ENCODE measurements at regions not wholly inside any gene's neighbourhood (a gene's known extent, or its start where the extent isn't known, plus 50 kb on each side); places are given as distances from the start of the nearest gene placed in this dataset.
A peak's percentile ranks its signal among the peaks of the same experiment; 100 is the strongest.

DNA sequence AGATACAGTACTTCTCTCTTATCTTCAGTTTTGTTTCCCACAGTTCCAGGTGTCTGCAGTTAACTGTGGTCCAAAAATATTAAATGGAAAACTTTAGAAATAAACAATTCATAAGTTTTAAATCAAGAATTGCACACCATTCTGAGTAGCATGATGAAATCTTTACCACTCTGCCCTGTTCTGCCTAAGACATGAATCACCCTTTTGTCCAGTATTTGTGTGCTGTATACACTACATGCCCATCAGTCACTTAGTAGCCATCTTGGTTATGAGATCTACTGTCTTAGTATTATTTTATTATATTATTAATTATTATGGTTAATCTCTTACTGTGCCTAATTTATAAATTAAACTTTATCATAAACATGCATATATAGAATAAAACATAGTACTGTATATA lies 279.0 kb downstream of the OGFRL1 start:
- H3K4ac ChIP-seq (ENCODE audit: low read depth, low read length): no peak overlapping the region
- no peak overlapping the region for H3K27ac ChIP-seq (ENCODE audit: low read depth, low read length)
- H3K4me3 ChIP-seq (ENCODE audit: low read depth, low read length): no peak overlapping the region
- no peak overlapping the region for H4K91ac ChIP-seq (ENCODE audit: low read depth, low read length)
- H2BK12ac ChIP-seq (ENCODE audit: low read length): no peak overlapping the region
- H3K9ac ChIP-seq (ENCODE audit: low read length): no peak overlapping the region
- H2AK5ac ChIP-seq (ENCODE audit: low read length): no peak overlapping the region
- H3K79me1 ChIP-seq (ENCODE audit: low read length): no peaks in the 10 kb centered on the region
- no peak overlapping the region for H2BK120ac ChIP-seq (ENCODE audit: insufficient read depth, low read length, poor library complexity)
- no peak for DNase-seq
- H4K8ac ChIP-seq (ENCODE audit: low read depth, low read length): no peak overlapping the region
- H3K36me3 ChIP-seq (ENCODE audit: control insufficient read depth in 1 of 2, insufficient read depth in 2 of 2, low read length in 2 of 2): no peaks in the 10 kb centered on the region
- no peaks in the 10 kb centered on the region for H3K4me1 ChIP-seq (ENCODE audit: control insufficient read depth in 1 of 2, insufficient read depth in 2 of 2, low read length in 2 of 2)
- no peaks in the 10 kb centered on the region for H3K9me3 ChIP-seq (ENCODE audit: insufficient read depth, low read depth, low read length)
- H3K23ac ChIP-seq (ENCODE audit: low read length): no peak overlapping the region
- H3K4me2 ChIP-seq (ENCODE audit: low read length): no peak overlapping the region
- no peaks in the 10 kb centered on the region for H3K79me2 ChIP-seq (ENCODE audit: control insufficient read depth, insufficient read depth, low read length, poor library complexity)
- H2BK5ac ChIP-seq (ENCODE audit: low read depth, low read length, poor library complexity): no peak overlapping the region
- no peak overlapping the region for H3K14ac ChIP-seq (ENCODE audit: low read length)
- no peak overlapping the region for H4K12ac ChIP-seq (ENCODE audit: low read depth, low read length)
- H3K27me3 ChIP-seq (ENCODE audit: insufficient read depth, low read length): no peaks in the 10 kb centered on the region
- H2AFZ ChIP-seq (ENCODE audit: insufficient read depth, low read length, poor library complexity): no peak overlapping the region
- H3K18ac ChIP-seq (ENCODE audit: low read length): no peak overlapping the region

DNA sequence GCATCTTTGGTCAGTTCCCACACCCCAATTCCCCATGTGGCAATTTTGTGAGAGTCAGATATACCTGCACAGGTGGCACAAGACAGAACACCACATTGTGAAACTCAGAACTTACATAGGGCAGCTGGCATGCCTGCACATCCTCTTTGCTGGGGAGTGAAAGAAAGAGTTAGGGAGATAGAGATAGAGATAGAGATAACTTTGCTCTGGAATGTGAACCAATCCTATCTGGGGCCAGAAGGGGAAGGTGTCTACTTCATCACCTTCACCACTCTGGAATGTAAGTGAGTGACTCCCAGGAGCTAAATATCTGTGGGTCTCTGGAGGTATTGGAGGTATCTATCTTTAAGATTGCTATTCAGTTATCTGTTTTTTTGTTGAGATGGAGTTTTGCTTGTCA lies 289.2 kb downstream of the OGFRL1 start:
- no peak overlapping the region for H2BK5ac ChIP-seq (ENCODE audit: low read depth, low read length, poor library complexity)
- H3K27ac ChIP-seq (ENCODE audit: low read depth, low read length): no peak overlapping the region
- H3K23ac ChIP-seq (ENCODE audit: low read length): no peak overlapping the region
- no peaks in the 10 kb centered on the region for H3K79me2 ChIP-seq (ENCODE audit: control insufficient read depth, insufficient read depth, low read length, poor library complexity)
- no peak overlapping the region for H2AFZ ChIP-seq (ENCODE audit: insufficient read depth, low read length, poor library complexity)
- no peak overlapping the region for H4K91ac ChIP-seq (ENCODE audit: low read depth, low read length)
- H3K4me2 ChIP-seq (ENCODE audit: low read length): no peak overlapping the region
- H2AK5ac ChIP-seq (ENCODE audit: low read length): no peak overlapping the region
- H2BK12ac ChIP-seq (ENCODE audit: low read length): no peak overlapping the region
- DNase-seq: peak; percentile 52 to 90
- no peaks in the 10 kb centered on the region for H3K79me1 ChIP-seq (ENCODE audit: low read length)
- H3K9ac ChIP-seq (ENCODE audit: low read length): no peak overlapping the region
- H4K12ac ChIP-seq (ENCODE audit: low read depth, low read length): no peak overlapping the region
- no peak overlapping the region for H3K14ac ChIP-seq (ENCODE audit: low read length)
- H4K8ac ChIP-seq (ENCODE audit: low read depth, low read length): no peak overlapping the region
- no peaks in the 10 kb centered on the region for H3K36me3 ChIP-seq (ENCODE audit: control insufficient read depth in 1 of 2, insufficient read depth in 2 of 2, low read length in 2 of 2)
- H3K4me3 ChIP-seq (ENCODE audit: low read depth, low read length): no peak overlapping the region
- no peak overlapping the region for H3K4ac ChIP-seq (ENCODE audit: low read depth, low read length)
- H3K27me3 ChIP-seq (ENCODE audit: insufficient read depth, low read length): no peaks in the 10 kb centered on the region
- no peaks in the 10 kb centered on the region for H3K4me1 ChIP-seq (ENCODE audit: control insufficient read depth in 1 of 2, insufficient read depth in 2 of 2, low read length in 2 of 2)
- H2BK120ac ChIP-seq (ENCODE audit: insufficient read depth, low read length, poor library complexity): no peak overlapping the region
- no peak overlapping the region for H3K18ac ChIP-seq (ENCODE audit: low read length)
- H3K9me3 ChIP-seq (ENCODE audit: insufficient read depth, low read depth, low read length): no peaks in the 10 kb centered on the region

GRCh38 chr6:71579902-71580301 lies 291.3 kb downstream of the OGFRL1 start:
- Histone ChIP-seq H3K4ac (ENCODE audit: low read depth, low read length) (no peak overlapping the region), H3K14ac (ENCODE audit: low read length) (no peak overlapping the region), H3K4me1 (ENCODE audit: control insufficient read depth in 1 of 2, insufficient read depth in 2 of 2, low read length in 2 of 2) (no peaks in the 10 kb centered on the region), H3K27me3 (ENCODE audit: insufficient read depth, low read length) (no peaks in the 10 kb centered on the region), H3K4me2 (ENCODE audit: low read length) (no peak overlapping the region), H4K8ac (ENCODE audit: low read depth, low read length) (no peak overlapping the region), H2BK12ac (ENCODE audit: low read length) (no peak overlapping the region), H4K12ac (ENCODE audit: low read depth, low read length) (no peak overlapping the region), H2BK120ac (ENCODE audit: insufficient read depth, low read length, poor library complexity) (no peak overlapping the region), H3K9ac (ENCODE audit: low read length) (no peak overlapping the region), H3K36me3 (ENCODE audit: control insufficient read depth in 1 of 2, insufficient read depth in 2 of 2, low read length in 2 of 2) (no peaks in the 10 kb centered on the region), H3K9me3 (ENCODE audit: insufficient read depth, low read depth, low read length) (peaks cover 3% of the 10 kb centered on the region), H4K91ac (ENCODE audit: low read depth, low read length) (no peak overlapping the region), H3K18ac (ENCODE audit: low read length) (no peak overlapping the region), H3K79me1 (ENCODE audit: low read length) (no peaks in the 10 kb centered on the region), H3K79me2 (ENCODE audit: control insufficient read depth, insufficient read depth, low read length, poor library complexity) (no peaks in the 10 kb centered on the region), H2BK5ac (ENCODE audit: low read depth, low read length, poor library complexity) (no peak overlapping the region), H2AFZ (ENCODE audit: insufficient read depth, low read length, poor library complexity) (no peak overlapping the region), H3K27ac (ENCODE audit: low read depth, low read length) (no peak overlapping the region), H2AK5ac (ENCODE audit: low read length) (no peak overlapping the region), H3K4me3 (ENCODE audit: low read depth, low read length) (no peak overlapping the region), H3K23ac (ENCODE audit: low read length) (no peak overlapping the region)
- WGBS (ENCODE audit: extremely low coverage, insufficient coverage, insufficient read length): no CpG with 5 or more reads among the region's 1 CpG
- no peak for DNase-seq

GRCh38 chr6:71582820-71583219 lies 294.2 kb downstream of the OGFRL1 start:
- no peak overlapping the region for H3K14ac ChIP-seq (ENCODE audit: low read length)
- H3K79me2 ChIP-seq (ENCODE audit: control insufficient read depth, insufficient read depth, low read length, poor library complexity): no peaks in the 10 kb centered on the region
- H2AK5ac ChIP-seq (ENCODE audit: low read length): no peak overlapping the region
- peaks cover 5% of the 10 kb centered on the region for H3K9me3 ChIP-seq (ENCODE audit: insufficient read depth, low read depth, low read length)
- no peak overlapping the region for H3K23ac ChIP-seq (ENCODE audit: low read length)
- no peaks in the 10 kb centered on the region for H3K36me3 ChIP-seq (ENCODE audit: control insufficient read depth in 1 of 2, insufficient read depth in 2 of 2, low read length in 2 of 2)
- no peaks in the 10 kb centered on the region for H3K4me1 ChIP-seq (ENCODE audit: control insufficient read depth in 1 of 2, insufficient read depth in 2 of 2, low read length in 2 of 2)
- no peak overlapping the region for H3K9ac ChIP-seq (ENCODE audit: low read length)
- no peak overlapping the region for H3K4me3 ChIP-seq (ENCODE audit: low read depth, low read length)
- H2AFZ ChIP-seq (ENCODE audit: insufficient read depth, low read length, poor library complexity): no peak overlapping the region
- no peak overlapping the region for H4K12ac ChIP-seq (ENCODE audit: low read depth, low read length)
- H3K4me2 ChIP-seq (ENCODE audit: low read length): no peak overlapping the region
- no peak overlapping the region for H4K91ac ChIP-seq (ENCODE audit: low read depth, low read length)
- no peak overlapping the region for H3K27ac ChIP-seq (ENCODE audit: low read depth, low read length)
- H3K4ac ChIP-seq (ENCODE audit: low read depth, low read length): no peak overlapping the region
- no CpG with 5 or more reads among the region's 1 CpG for WGBS (ENCODE audit: extremely low coverage, insufficient coverage, insufficient read length)
- no peak overlapping the region for H2BK120ac ChIP-seq (ENCODE audit: insufficient read depth, low read length, poor library complexity)
- no peak overlapping the region for H3K18ac ChIP-seq (ENCODE audit: low read length)
- no peak overlapping the region for H2BK5ac ChIP-seq (ENCODE audit: low read depth, low read length, poor library complexity)
- H2BK12ac ChIP-seq (ENCODE audit: low read length): no peak overlapping the region
- H3K79me1 ChIP-seq (ENCODE audit: low read length): no peaks in the 10 kb centered on the region
- no peak overlapping the region for H4K8ac ChIP-seq (ENCODE audit: low read depth, low read length)
- DNase-seq: no peak
- H3K27me3 ChIP-seq (ENCODE audit: insufficient read depth, low read length): no peaks in the 10 kb centered on the region
